K562 (cell line): ENCODE measurements at regions not wholly inside any gene's neighbourhood (a gene's known extent, or its start where the extent isn't known, plus 50 kb on each side); places are given as distances from the start of the nearest gene placed in this dataset.

ENCODE experiments used
- ATAC-seq: fragments of 200-7000 bp; cut with Tn5 transposase; 3 replicates; pipeline ENCODE4 v1.9.1; 2020; ENCODE audit warnings: moderate library complexity
- BruUV-seq: library from RNA; stranded (reverse); fragments of 400-500 nt; replicated peaks from 2 replicates; lab custom pipeline; 2021; lab: Mats Ljungman, UMichigan
- CTCF ChIA-PET: fragments of 300-600 bp; formaldehyde crosslinking; extraction: SDS; loops from one replicate; lab custom pipeline; 2021; ENCODE audit warnings: low intra/inter-chr PET ratio; lab: Yijun Ruan, JAX
- POLR2A ChIA-PET: fragments of 300-600, 350-650 bp; sonication (Branson Sonifier 250); formaldehyde crosslinking; extraction: SDS; loops from one replicate; lab custom pipeline; 2021; ENCODE audit warnings: antibody characterized with exemption, inconsistent platforms; lab: Yijun Ruan, JAX
- DNase-seq, 4 experiments: peaks; one replicate each; pipeline versions ENCODE4 v3.0.0 to v3.0.0-alpha.2; 2011 to 2018; ENCODE audit warnings: low spot score in 3 of 4, mixed read lengths in 3 of 4; ENCODE audit errors: extremely low read depth in 1 of 4
- FAIRE-seq: peaks from 2 replicates; lab custom pipeline; 2011; peaks lifted over from hg19 to GRCh38; lab: Jason Lieb, UNC
- H2AFZ ChIP-seq: 2 replicates; pipeline ENCODE4 v1.6.0; 2011; ENCODE audit warnings: low read depth, low read length, control low read depth, inconsistent platforms
- H3K27ac ChIP-seq: fragments of 200-600 bp; 3 replicates; pipeline ENCODE4 v1.8.0; 2011; ENCODE audit warnings: low read depth, mild to moderate bottlenecking, control low read depth, inconsistent platforms, low read length, moderate library complexity, mixed read lengths; ENCODE audit errors: extremely low read depth
- H3K27me3 ChIP-seq, 2 experiments: fragments of 300-600 bp in 1 of 2; 2 replicates in 1 of 2; 3 replicates in 1 of 2; pipeline versions ENCODE4 v1.6.0 to v1.8.0; 2011; ENCODE audit warnings: inconsistent platforms in 2 of 2, low read length in 2 of 2, mild to moderate bottlenecking in 1 of 2, mixed read lengths in 1 of 2, moderate library complexity in 1 of 2; ENCODE audit not compliant: control insufficient read depth in 2 of 2, insufficient read depth in 2 of 2
- H3K36me3 ChIP-seq: fragments of 300-600 bp; 3 replicates; pipeline ENCODE4 v1.8.0; 2011; ENCODE audit warnings: mild to moderate bottlenecking, low read length, inconsistent platforms; ENCODE audit not compliant: control insufficient read depth, insufficient read depth
- H3K4me1 ChIP-seq, 2 experiments: fragments of 200-600 bp in 1 of 2; replicated peaks in 1 of 2; 2 replicates in 1 of 2; 3 replicates in 1 of 2; pipeline versions ENCODE4 v1.5.1 to v1.8.0; 2011; ENCODE audit warnings: inconsistent platforms in 2 of 2, low read length in 2 of 2, mild to moderate bottlenecking in 1 of 2, mixed read lengths in 1 of 2, moderate library complexity in 1 of 2; ENCODE audit not compliant: control insufficient read depth in 2 of 2, insufficient read depth in 2 of 2
- H3K4me2 ChIP-seq: 2 replicates; pipeline ENCODE4 v1.6.1; 2011; ENCODE audit warnings: low read length, control low read depth, inconsistent platforms, mixed read lengths; ENCODE audit not compliant: insufficient read depth
- H3K4me3 ChIP-seq: fragments of 200-600 bp; sonication (generic), shearing (Covaris generic); 2 replicates; pipeline ENCODE4 v1.5.1; 2016; ENCODE audit warnings: control low read depth, inconsistent platforms
- H3K79me2 ChIP-seq: fragments of 200-600 bp; 3 replicates; pipeline ENCODE4 v1.8.0; 2011; ENCODE audit warnings: low read length, inconsistent platforms; ENCODE audit not compliant: control insufficient read depth, insufficient read depth
- H3K9ac ChIP-seq, 2 experiments: 2 replicates each; pipeline versions ENCODE4 v1.6.0 to v1.6.1; 2011; ENCODE audit warnings: low read depth in 2 of 2, low read length in 2 of 2, control low read depth in 1 of 2, inconsistent platforms in 1 of 2, mild to moderate bottlenecking in 1 of 2, mixed read lengths in 1 of 2; ENCODE audit not compliant: insufficient read depth in 1 of 2
- H3K9me1 ChIP-seq: one replicate; pipeline ENCODE4 v1.6.0; 2011; ENCODE audit warnings: inconsistent platforms, mild to moderate bottlenecking, low read length, moderate library complexity; ENCODE audit not compliant: control insufficient read depth, insufficient read depth
- H3K9me3 ChIP-seq: replicated peaks from 2 replicates; pipeline ENCODE4 v1.5.1; 2011; ENCODE audit warnings: low read depth, low read length, inconsistent platforms; ENCODE audit not compliant: control insufficient read depth, insufficient read depth
- H4K20me1 ChIP-seq: replicated peaks from 2 replicates; pipeline ENCODE4 v1.6.1; 2011; ENCODE audit warnings: low read length, inconsistent platforms, mixed read lengths; ENCODE audit not compliant: control insufficient read depth, insufficient read depth
- ELF4 ChIP-seq: fragments of 450-650 bp; formaldehyde crosslinking; IDR thresholded peaks from 2 replicates; pipeline ENCODE4 v1.4.0; 2022; ENCODE audit warnings: missing genetic modification characterization
- GTF2A2 ChIP-seq: IDR thresholded peaks from 2 replicates; pipeline ENCODE4 v1.6.1; 2016; ENCODE audit warnings: mild to moderate bottlenecking, missing genetic modification characterization, missing compliant biosample characterization
- JUN ChIP-seq, 2 experiments: sonication (generic) in 1 of 2; formaldehyde crosslinking in 1 of 2; IDR thresholded peaks; 2 replicates each; pipeline versions ENCODE4 v1.6.1 to v1.8.0; 2012 to 2022; ENCODE audit warnings: borderline replicate concordance in 2 of 2, mild to moderate bottlenecking in 2 of 2, improper control_type of control experiment in 1 of 2, low read depth in 1 of 2, low read length in 1 of 2, missing genetic modification reagents in 1 of 2
- MXI1 ChIP-seq: IDR thresholded peaks from 2 replicates; pipeline ENCODE4 v1.6.1; 2011; ENCODE audit warnings: low read depth, mild to moderate bottlenecking, improper control_type of control experiment, low read length
- NR3C1 ChIP-seq: sonication (generic); formaldehyde crosslinking; IDR thresholded peaks from 2 replicates; pipeline ENCODE4 v1.8.1; 2022; ENCODE audit warnings: missing genetic modification reagents
- PYGO2 ChIP-seq: fragments of 450-650 bp; IDR thresholded peaks from 2 replicates; pipeline ENCODE4 v1.6.1; 2016; ENCODE audit warnings: mild to moderate bottlenecking, missing genetic modification characterization, moderate library complexity, missing compliant biosample characterization
- ZNF140 ChIP-seq: fragments of 250-450 bp; sonication (Bioruptor Pico); IDR thresholded peaks from 2 replicates; pipeline ENCODE4 v1.8.0; 2021; ENCODE audit warnings: moderate library complexity, mild to moderate bottlenecking, inconsistent platforms
- ZNF512 ChIP-seq: IDR thresholded peaks from 2 replicates; pipeline ENCODE4 v1.6.1; 2016; ENCODE audit warnings: missing genetic modification characterization, missing compliant biosample characterization
- ZNF77 ChIP-seq: fragments of 250-450 bp; sonication (Bioruptor Pico); IDR thresholded peaks from 2 replicates; pipeline ENCODE4 v1.5.0; 2020
- in situ Hi-C: fragments of 300-500 bp; cut with MboI; formaldehyde crosslinking; loops from 4 replicates; pipeline ENCODE4 v1.15.0; 2018; ENCODE audit warnings: inconsistent platforms, mixed read lengths
- intact Hi-C: fragments of 100-400 bp; cut with micrococcal nuclease; formaldehyde crosslinking; loops from 2 replicates; pipeline ENCODE4 v1.14.2; 2022
- TF ChIP-seq, protein P1 (sequence below): fragments of 450-650 bp; formaldehyde crosslinking; IDR thresholded peaks from 2 replicates; pipeline ENCODE4 v1.4.0; 2020; ENCODE audit warnings: mild to moderate bottlenecking, moderate library complexity

DNA sequence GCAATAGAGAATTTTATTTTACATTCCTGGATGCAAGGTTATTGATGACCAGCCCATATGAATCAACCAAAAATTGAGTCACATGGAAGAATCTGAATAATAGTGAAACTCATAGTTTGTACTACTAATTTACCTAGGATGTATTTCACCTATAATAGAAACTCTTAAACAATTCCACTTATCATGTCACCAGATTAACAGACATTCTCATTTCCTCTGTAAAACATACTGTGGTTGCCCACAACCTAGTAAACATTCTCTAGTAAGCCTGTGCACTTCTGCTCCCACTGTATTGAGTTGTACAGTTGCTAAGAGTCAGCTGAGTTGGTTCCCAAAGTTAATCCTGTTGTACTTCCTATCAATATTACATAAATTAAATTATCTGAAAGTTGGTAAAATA is 196.6 kb upstream of the TMTC1 start:
- no peak for ATAC-seq
- no peak overlapping the region for H3K27ac ChIP-seq
- H3K9me3 ChIP-seq: no peaks in the 10 kb centered on the region
- no peaks in the 10 kb centered on the region for H3K4me1 ChIP-seq
- H3K79me2 ChIP-seq: no peaks in the 10 kb centered on the region
- H4K20me1 ChIP-seq: no peaks in the 10 kb centered on the region
- H3K36me3 ChIP-seq: no peaks in the 10 kb centered on the region
- no peak overlapping the region for H3K9ac ChIP-seq
- intact Hi-C loops (no loop called here), in situ Hi-C loops (no loop called here)
- POLR2A ChIA-PET: no interaction called here
- H3K27me3 ChIP-seq: no peaks in the 10 kb centered on the region
- H3K9me1 ChIP-seq: no peaks in the 10 kb centered on the region
- no peak overlapping the region for H3K4me2 ChIP-seq
- no peak overlapping the region for H2AFZ ChIP-seq
- H3K4me3 ChIP-seq: no peak overlapping the region
- no peak for DNase-seq
- BruUV-seq: no TSS peak
- CTCF ChIA-PET: interaction anchor here (0.6 kb wide), 1 partner anchor 500 kb away, joined by 3 read pairs; no protein-coding TSS in a partner anchor
- FAIRE-seq: no peak
- no peak for TF ChIP-seq PYGO2 (tag)
- no peak for TF ChIP-seq ZNF140 (CRISPR knock-in tag)
- TF ChIP-seq ZNF77 (CRISPR knock-in tag): no peak
- TF ChIP-seq ELF4 (CRISPR knock-in tag): no peak
- TF ChIP-seq ZNF512 (tag): no peak
- TF ChIP-seq GTF2A2: no peak
- TF ChIP-seq, protein P1, sequence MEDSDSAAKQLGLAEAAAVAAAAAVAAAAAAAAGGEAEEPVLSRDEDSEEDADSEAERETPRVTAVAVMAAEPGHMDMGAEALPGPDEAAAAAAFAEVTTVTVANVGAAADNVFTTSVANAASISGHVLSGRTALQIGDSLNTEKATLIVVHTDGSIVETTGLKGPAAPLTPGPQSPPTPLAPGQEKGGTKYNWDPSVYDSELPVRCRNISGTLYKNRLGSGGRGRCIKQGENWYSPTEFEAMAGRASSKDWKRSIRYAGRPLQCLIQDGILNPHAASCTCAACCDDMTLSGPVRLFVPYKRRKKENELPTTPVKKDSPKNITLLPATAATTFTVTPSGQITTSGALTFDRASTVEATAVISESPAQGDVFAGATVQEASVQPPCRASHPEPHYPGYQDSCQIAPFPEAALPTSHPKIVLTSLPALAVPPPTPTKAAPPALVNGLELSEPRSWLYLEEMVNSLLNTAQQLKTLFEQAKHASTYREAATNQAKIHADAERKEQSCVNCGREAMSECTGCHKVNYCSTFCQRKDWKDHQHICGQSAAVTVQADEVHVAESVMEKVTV (CRISPR knock-in tag): no peak
- TF ChIP-seq JUN (IDR thresholded peaks at IDR 0.05; ENCODE audit: borderline replicate concordance, low read depth, low read length): no peak
- TF ChIP-seq JUN (CRISPR knock-in tag; IDR thresholded peaks at IDR 0.05; ENCODE audit: borderline replicate concordance): no peak
- no peak for TF ChIP-seq NR3C1 (CRISPR knock-in tag)
- TF ChIP-seq MXI1: no peak
